ENCODE measurements at regions not wholly inside any gene's neighbourhood (a gene's known extent, or its start where the extent isn't known, plus 50 kb on each side); places are given as distances from the start of the nearest gene placed in this dataset.
"Not testable (repeated sequence)": the region's sequence is repeated elsewhere in the genome, so short reads cannot be mapped to it uniquely, and the experiment has no call there.

- TF ChIP-seq CTCF (conservative IDR thresholded peaks at IDR 0.05; ENCODE audit: low read depth, low read length); EZH2 (IDR thresholded peaks at IDR 0.05; ENCODE audit: borderline replicate concordance, low read depth, low read length, poor library complexity, severe bottlenecking): not testable (repeated sequence)
Observed at GRCh38 chr14:105730731-105731130, 204.3 kb downstream of the TMEM121 start.
